ENCODE measurements at regions not wholly inside any gene's neighbourhood (a gene's known extent, or its start where the extent isn't known, plus 50 kb on each side); places are given as distances from the start of the nearest gene placed in this dataset.

DNA sequence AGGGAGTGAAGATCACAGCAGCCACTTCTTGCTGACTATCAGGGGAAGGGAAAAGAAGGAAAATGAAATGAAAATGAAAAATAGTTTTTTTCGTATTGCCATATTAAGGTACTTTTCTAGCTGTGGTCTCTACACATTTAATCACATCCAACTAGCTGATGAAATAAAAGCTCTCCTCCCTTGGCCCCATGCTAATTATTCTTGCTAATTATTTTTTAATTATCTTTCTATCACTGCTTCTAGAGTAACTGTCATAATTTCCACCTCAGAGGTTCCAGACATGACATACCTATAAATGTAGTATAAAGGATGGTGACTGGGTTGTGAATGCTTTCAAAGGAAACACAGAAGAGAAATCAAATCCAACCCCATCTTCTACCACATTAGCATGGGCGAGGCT, 334.1 kb upstream of the MAN1A1 start:
- Histone ChIP-seq H2AFZ (ENCODE audit: control insufficient read depth, low read length) (no peak overlapping the region), H3K9me1 (ENCODE audit: control insufficient read depth, extremely low read depth, insufficient read depth, low read length) (no peaks in the 10 kb centered on the region), H3K27ac (ENCODE audit: control insufficient read depth, insufficient read depth, low read length) (no peak overlapping the region), H3K4me3 (ENCODE audit: control insufficient read depth in 2 of 3, extremely low read depth in 1 of 3, insufficient read depth in 2 of 3, low read depth in 1 of 3, low read length in 3 of 3) (no peak overlapping the region), H3K79me2 (ENCODE audit: control insufficient read depth, insufficient read depth, low read length) (no peaks in the 10 kb centered on the region), H3K9ac (ENCODE audit: control insufficient read depth, extremely low read depth, insufficient read depth, low read length) (no peak overlapping the region), H3K4me2 (ENCODE audit: control insufficient read depth, extremely low read depth, insufficient read depth, low read depth, low read length) (no peak overlapping the region), H4K20me1 (ENCODE audit: control insufficient read depth, extremely low read depth, insufficient read depth, low read length) (no peaks in the 10 kb centered on the region), H3K4me1 (ENCODE audit: control insufficient read depth, extremely low read depth, insufficient read depth, low read length) (no peaks in the 10 kb centered on the region), H3K36me3 (ENCODE audit: control insufficient read depth in 2 of 2, extremely low read depth in 1 of 2, insufficient read depth in 2 of 2, low read length in 2 of 2) (no peaks in the 10 kb centered on the region), H3K27me3 (ENCODE audit: control insufficient read depth, extremely low read depth, insufficient read depth, low read length) (no peaks in the 10 kb centered on the region), H3K9me3 (ENCODE audit: control insufficient read depth, low read depth, low read length) (no peaks in the 10 kb centered on the region)
- dilution Hi-C loops (cut with MboI; ENCODE audit: extremely low pct_ligation_motif_present, low sequenced_read_pairs): no loop called here
- no peak for FAIRE-seq
- no peak for DNase-seq (ENCODE audit: low read depth, low spot score)
- TF ChIP-seq EZH2 (IDR thresholded peaks at IDR 0.05; ENCODE audit: low read length): no peak
- TF ChIP-seq, protein P1, sequence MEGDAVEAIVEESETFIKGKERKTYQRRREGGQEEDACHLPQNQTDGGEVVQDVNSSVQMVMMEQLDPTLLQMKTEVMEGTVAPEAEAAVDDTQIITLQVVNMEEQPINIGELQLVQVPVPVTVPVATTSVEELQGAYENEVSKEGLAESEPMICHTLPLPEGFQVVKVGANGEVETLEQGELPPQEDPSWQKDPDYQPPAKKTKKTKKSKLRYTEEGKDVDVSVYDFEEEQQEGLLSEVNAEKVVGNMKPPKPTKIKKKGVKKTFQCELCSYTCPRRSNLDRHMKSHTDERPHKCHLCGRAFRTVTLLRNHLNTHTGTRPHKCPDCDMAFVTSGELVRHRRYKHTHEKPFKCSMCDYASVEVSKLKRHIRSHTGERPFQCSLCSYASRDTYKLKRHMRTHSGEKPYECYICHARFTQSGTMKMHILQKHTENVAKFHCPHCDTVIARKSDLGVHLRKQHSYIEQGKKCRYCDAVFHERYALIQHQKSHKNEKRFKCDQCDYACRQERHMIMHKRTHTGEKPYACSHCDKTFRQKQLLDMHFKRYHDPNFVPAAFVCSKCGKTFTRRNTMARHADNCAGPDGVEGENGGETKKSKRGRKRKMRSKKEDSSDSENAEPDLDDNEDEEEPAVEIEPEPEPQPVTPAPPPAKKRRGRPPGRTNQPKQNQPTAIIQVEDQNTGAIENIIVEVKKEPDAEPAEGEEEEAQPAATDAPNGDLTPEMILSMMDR (optimal IDR thresholded peaks at IDR 0.05 in 1 of 3, IDR thresholded peaks at IDR 0.05 in 1 of 3, conservative IDR thresholded peaks at IDR 0.05 in 1 of 3; ENCODE audit: extremely low read depth in 1 of 3, insufficient read depth in 2 of 3, low read length in 3 of 3): no peak

- H3K36me3 ChIP-seq (ENCODE audit: control insufficient read depth in 2 of 2, extremely low read depth in 1 of 2, insufficient read depth in 2 of 2, low read length in 2 of 2): no peaks in the 10 kb centered on the region
- H4K20me1 ChIP-seq (ENCODE audit: control insufficient read depth, extremely low read depth, insufficient read depth, low read length): no peaks in the 10 kb centered on the region
- TF ChIP-seq EZH2 (IDR thresholded peaks at IDR 0.05; ENCODE audit: low read length): no peak
- TF ChIP-seq, protein P1 (optimal IDR thresholded peaks at IDR 0.05 in 1 of 3, IDR thresholded peaks at IDR 0.05 in 1 of 3, conservative IDR thresholded peaks at IDR 0.05 in 1 of 3; ENCODE audit: extremely low read depth in 1 of 3, insufficient read depth in 2 of 3, low read length in 3 of 3): no peak
- H3K4me1 ChIP-seq (ENCODE audit: control insufficient read depth, extremely low read depth, insufficient read depth, low read length): no peaks in the 10 kb centered on the region
- H3K9me1 ChIP-seq (ENCODE audit: control insufficient read depth, extremely low read depth, insufficient read depth, low read length): no peaks in the 10 kb centered on the region
- DNase-seq (ENCODE audit: low read depth, low spot score) (no peak), FAIRE-seq (peak; percentile 65)
- H3K79me2 ChIP-seq (ENCODE audit: control insufficient read depth, insufficient read depth, low read length): no peaks in the 10 kb centered on the region
- H3K9me3 ChIP-seq (ENCODE audit: control insufficient read depth, low read depth, low read length): no peaks in the 10 kb centered on the region
- no peak overlapping the region for H2AFZ ChIP-seq (ENCODE audit: control insufficient read depth, low read length)
- H3K4me2 ChIP-seq (ENCODE audit: control insufficient read depth, extremely low read depth, insufficient read depth, low read depth, low read length): no peak overlapping the region
- no peak overlapping the region for H3K4me3 ChIP-seq (ENCODE audit: control insufficient read depth in 2 of 3, extremely low read depth in 1 of 3, insufficient read depth in 2 of 3, low read depth in 1 of 3, low read length in 3 of 3)
- H3K9ac ChIP-seq (ENCODE audit: control insufficient read depth, extremely low read depth, insufficient read depth, low read length): no peak overlapping the region
- no peaks in the 10 kb centered on the region for H3K27me3 ChIP-seq (ENCODE audit: control insufficient read depth, extremely low read depth, insufficient read depth, low read length)
- H3K27ac ChIP-seq (ENCODE audit: control insufficient read depth, insufficient read depth, low read length): no peak overlapping the region
- dilution Hi-C loops (cut with MboI; ENCODE audit: extremely low pct_ligation_motif_present, low sequenced_read_pairs): no loop called here
Measured at GRCh38 chr6:119683031-119683430, 333.5 kb upstream of the MAN1A1 start.

Data from keratinocyte (primary cell).